HEK293 (cell line): ENCODE measurements at regions not wholly inside any gene's neighbourhood (a gene's known extent, or its start where the extent isn't known, plus 50 kb on each side); places are given as distances from the start of the nearest gene placed in this dataset.

ENCODE experiments used
- CTCF ChIA-PET: fragments of 350-600 bp; formaldehyde crosslinking; extraction: SDS; loops from one replicate; lab custom pipeline; 2021; ENCODE audit warnings: antibody characterized with exemption; lab: Yijun Ruan, JAX
- POLR2A ChIA-PET: fragments of 300-600 bp; formaldehyde crosslinking; extraction: SDS; loops from one replicate; lab custom pipeline; 2020; ENCODE audit warnings: antibody characterized with exemption, inconsistent platforms; lab: Yijun Ruan, JAX
- H3K27ac ChIP-seq: fragments of 200-500 bp; sonication (Bioruptor generic); 2 replicates; pipeline ENCODE4 v1.5.1; 2014; ENCODE audit warnings: low read depth, low read length, control low read depth, inconsistent platforms; ENCODE audit errors: extremely low read depth
- H3K36me3 ChIP-seq, 2 experiments: fragments of 200-500 bp in 1 of 2; sonication (Bioruptor generic) in 1 of 2; 1 replicate in 1 of 2; 2 replicates in 1 of 2; pipeline ENCODE4 v1.5.1; 2014 to 2017; ENCODE audit warnings: inconsistent platforms in 2 of 2, low read length in 2 of 2; ENCODE audit not compliant: control insufficient read depth in 2 of 2, insufficient read depth in 1 of 2
- H3K4me1 ChIP-seq: fragments of 200-500 bp; sonication (Bioruptor generic); 2 replicates; pipeline ENCODE4 v1.5.1; 2014; ENCODE audit warnings: mild to moderate bottlenecking, low read length, inconsistent platforms; ENCODE audit not compliant: control insufficient read depth, insufficient read depth
- H3K4me3 ChIP-seq: 2 replicates; pipeline ENCODE4 v1.5.1; 2011; ENCODE audit warnings: low read depth, mild to moderate bottlenecking, control low read depth, low read length, moderate library complexity
- H3K9me3 ChIP-seq: fragments of 200-500 bp; sonication (Bioruptor generic); 2 replicates; pipeline ENCODE4 v1.5.1; 2014; ENCODE audit warnings: low read depth, low read length, inconsistent platforms; ENCODE audit not compliant: control insufficient read depth, insufficient read depth
- ATF2 ChIP-seq: fragments of 450-650 bp; formaldehyde crosslinking; IDR thresholded peaks from 2 replicates; pipeline ENCODE4 v1.5.1; 2016; ENCODE audit warnings: missing biosample characterization, missing genetic modification characterization, low read depth
- CTCF ChIP-seq: fragments of 450-650 bp; formaldehyde crosslinking; IDR thresholded peaks from 2 replicates; pipeline ENCODE4 v1.5.1; 2016; ENCODE audit warnings: missing biosample characterization, missing genetic modification characterization
- ELK4 ChIP-seq: IDR thresholded peaks from 2 replicates; pipeline ENCODE4 v1.6.1; 2011; ENCODE audit warnings: mild to moderate bottlenecking, low read depth, low read length, borderline replicate concordance
- HIC1 ChIP-seq: fragments of 450-650 bp; formaldehyde crosslinking; IDR thresholded peaks from 2 replicates; pipeline ENCODE4 v1.5.1; 2016; ENCODE audit warnings: missing biosample characterization, missing genetic modification characterization
- IKZF3 ChIP-seq: fragments of 450-650 bp; IDR thresholded peaks from 2 replicates; pipeline ENCODE4 v1.5.0; 2018; ENCODE audit warnings: missing biosample characterization, mild to moderate bottlenecking, missing genetic modification characterization, moderate library complexity
- KLF16 ChIP-seq: fragments of 450-650 bp; formaldehyde crosslinking; IDR thresholded peaks from 2 replicates; pipeline ENCODE4 v1.5.1; 2017; ENCODE audit warnings: missing biosample characterization, missing genetic modification characterization
- MZF1 ChIP-seq: fragments of 450-650 bp; formaldehyde crosslinking; IDR thresholded peaks from 2 replicates; pipeline ENCODE4 v1.5.1; 2017; ENCODE audit warnings: missing biosample characterization, missing genetic modification characterization, borderline replicate concordance
- SALL2 ChIP-seq: fragments of 450-650 bp; formaldehyde crosslinking; IDR thresholded peaks from 2 replicates; pipeline ENCODE4 v1.5.0; 2017; ENCODE audit warnings: missing biosample characterization, mild to moderate bottlenecking, missing genetic modification characterization, borderline replicate concordance
- ZBTB8A ChIP-seq: fragments of 450-650 bp; formaldehyde crosslinking; IDR thresholded peaks from 2 replicates; pipeline ENCODE4 v1.5.1; 2016; ENCODE audit warnings: missing biosample characterization, missing genetic modification characterization
- ZFP3 ChIP-seq: fragments of 450-650 bp; formaldehyde crosslinking; IDR thresholded peaks from 2 replicates; pipeline ENCODE4 v1.5.1; 2016; ENCODE audit warnings: low read depth, missing biosample characterization, missing genetic modification characterization
- ZNF239 ChIP-seq: fragments of 450-650 bp; formaldehyde crosslinking; IDR thresholded peaks from 2 replicates; pipeline ENCODE4 v1.5.1; 2016; ENCODE audit warnings: missing biosample characterization, missing genetic modification characterization
- ZNF26 ChIP-seq: fragments of 450-650 bp; formaldehyde crosslinking; IDR thresholded peaks from 2 replicates; pipeline ENCODE4 v1.5.1; 2016; ENCODE audit warnings: missing biosample characterization, missing genetic modification characterization
- ZNF391 ChIP-seq: fragments of 450-650 bp; formaldehyde crosslinking; IDR thresholded peaks from 2 replicates; pipeline ENCODE4 v1.5.1; 2016; ENCODE audit warnings: low read depth, missing biosample characterization, missing genetic modification characterization, borderline replicate concordance
- ZNF416 ChIP-seq: fragments of 450-650 bp; formaldehyde crosslinking; IDR thresholded peaks from 2 replicates; pipeline ENCODE4 v1.5.1; 2016; ENCODE audit warnings: missing biosample characterization, missing genetic modification characterization
- ZNF585B ChIP-seq: fragments of 450-650 bp; formaldehyde crosslinking; IDR thresholded peaks from 2 replicates; pipeline ENCODE4 v1.5.1; 2016; ENCODE audit warnings: missing biosample characterization, missing genetic modification characterization
- ZNF621 ChIP-seq: fragments of 450-650 bp; formaldehyde crosslinking; IDR thresholded peaks from 2 replicates; pipeline ENCODE4 v1.5.1; 2017; ENCODE audit warnings: missing biosample characterization, missing genetic modification characterization
- ZNF626 ChIP-seq: fragments of 450-650 bp; sonication (Bioruptor Pico); formaldehyde crosslinking; IDR thresholded peaks from 2 replicates; pipeline ENCODE4 v1.5.1; 2018; ENCODE audit warnings: missing biosample characterization, missing genetic modification characterization, inconsistent platforms
- ZNF654 ChIP-seq: fragments of 450-650 bp; formaldehyde crosslinking; IDR thresholded peaks from 2 replicates; pipeline ENCODE4 v1.5.1; 2016; ENCODE audit warnings: low read depth, missing biosample characterization, missing genetic modification characterization
- ZNF701 ChIP-seq: fragments of 450-650 bp; formaldehyde crosslinking; IDR thresholded peaks from 2 replicates; pipeline ENCODE4 v1.5.1; 2016; ENCODE audit warnings: missing biosample characterization, missing genetic modification characterization
- ZSCAN4 ChIP-seq: fragments of 450-650 bp; formaldehyde crosslinking; IDR thresholded peaks from 2 replicates; pipeline ENCODE4 v1.5.1; 2017; ENCODE audit warnings: missing biosample characterization, missing genetic modification characterization

GRCh38 chr1:201630582-201630981 is 91.7 kb downstream of the NAV1 start:
- Histone ChIP-seq H3K4me1 (no peaks in the 10 kb centered on the region), H3K36me3 (no peaks in the 10 kb centered on the region), H3K9me3 (no peaks in the 10 kb centered on the region), H3K4me3 (no peak overlapping the region), H3K27ac (no peak overlapping the region)
- ChIA-PET CTCF (interaction anchor here (0.6 to 1.6 kb wide), 4 partner anchors 41 to 79 kb away, joined by 3 to 5 read pairs (median 4); no protein-coding TSS in a partner anchor), POLR2A (no interaction called here)
- TF ChIP-seq ATF2 (tag by site-specific recombination) (no peak), ZBTB8A (tag by site-specific recombination) (no peak), ZNF26 (tag by site-specific recombination) (no peak), KLF16 (tag by site-specific recombination) (no peak), ZSCAN4 (tag by site-specific recombination) (no peak), ZNF416 (tag by site-specific recombination) (no peak), ZNF585B (tag by site-specific recombination) (no peak), ZNF391 (no peak), ZNF701 (tag by site-specific recombination) (no peak), CTCF (tag by site-specific recombination) (no peak), ZNF626 (no peak), HIC1 (no peak), SALL2 (no peak), MZF1 (no peak), ZNF239 (tag by site-specific recombination) (no peak), ZNF621 (tag by site-specific recombination) (no peak), ZNF654 (tag by site-specific recombination) (no peak), ZFP3 (tag by site-specific recombination) (no peak), IKZF3 (tag by site-specific recombination) (no peak), ELK4 (no peak)
